ENCODE measurements at regions not wholly inside any gene's neighbourhood (a gene's known extent, or its start where the extent isn't known, plus 50 kb on each side); places are given as distances from the start of the nearest gene placed in this dataset.
"Not testable (repeated sequence)": the region's sequence is repeated elsewhere in the genome, so short reads cannot be mapped to it uniquely, and the experiment has no call there.

DNA sequence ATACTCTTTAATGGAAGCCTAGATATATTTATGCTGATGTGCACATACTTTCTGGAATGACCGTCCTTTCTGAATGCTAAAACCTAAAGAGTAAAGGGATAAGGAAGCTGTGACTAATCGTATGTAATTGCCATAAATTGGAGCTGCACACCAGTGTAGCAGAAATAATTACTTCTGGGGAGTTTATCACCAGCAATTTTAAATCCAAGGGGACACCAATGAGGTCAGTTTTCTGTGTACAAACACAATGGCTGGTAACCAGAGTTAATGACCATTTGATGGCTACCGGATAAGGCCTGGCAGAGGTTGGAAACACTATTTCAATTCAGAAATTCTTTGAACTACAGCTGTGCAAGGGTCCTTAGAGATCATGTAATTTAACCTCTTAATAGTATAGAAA is 670.1 kb downstream of the REEP3 start:
- no peak overlapping the region for H3K4me3 ChIP-seq (ENCODE audit: low read depth in 1 of 5, low read length in 5 of 5)
- H3K9ac ChIP-seq (ENCODE audit: low read length in 5 of 5), result no peak overlapping the region
- no peaks in the 10 kb centered on the region for H3K27me3 ChIP-seq (ENCODE audit: control insufficient read depth in 5 of 5, insufficient read depth in 4 of 5, low read length in 5 of 5)
- H3K27ac ChIP-seq (ENCODE audit: low read depth, low read length), result no peak overlapping the region
- peaks cover 0 to 3% (median 0%) of the 10 kb centered on the region in 5 donors for H3K9me3 ChIP-seq (ENCODE audit: control insufficient read depth in 5 of 5, low read length in 5 of 5)
- H3K36me3 ChIP-seq (ENCODE audit: control insufficient read depth in 5 of 5, insufficient read depth in 5 of 5, low read length in 5 of 5), result no peaks in the 10 kb centered on the region
- no peaks in the 10 kb centered on the region for H3K4me1 ChIP-seq (ENCODE audit: control insufficient read depth in 5 of 5, insufficient read depth in 5 of 5, low read length in 5 of 5)

GRCh38 chr10:64196638-64197315 is 675.6 kb downstream of the REEP3 start:
- H3K9me3 ChIP-seq (ENCODE audit: control insufficient read depth in 5 of 5, low read length in 5 of 5), result peaks cover 0 to 3% (median 0%) of the 10 kb centered on the region in 5 donors
- H3K27ac ChIP-seq (ENCODE audit: low read depth, low read length), result no peak overlapping the region
- H3K4me1 ChIP-seq (ENCODE audit: control insufficient read depth in 5 of 5, insufficient read depth in 5 of 5, low read length in 5 of 5), result no peaks in the 10 kb centered on the region
- no peaks in the 10 kb centered on the region for H3K36me3 ChIP-seq (ENCODE audit: control insufficient read depth in 5 of 5, insufficient read depth in 5 of 5, low read length in 5 of 5)
- no peak overlapping the region for H3K4me3 ChIP-seq (ENCODE audit: low read depth in 1 of 5, low read length in 5 of 5)
- H3K9ac ChIP-seq (ENCODE audit: low read length in 5 of 5), result no peak overlapping the region
- no peaks in the 10 kb centered on the region for H3K27me3 ChIP-seq (ENCODE audit: control insufficient read depth in 5 of 5, insufficient read depth in 4 of 5, low read length in 5 of 5)

DNA sequence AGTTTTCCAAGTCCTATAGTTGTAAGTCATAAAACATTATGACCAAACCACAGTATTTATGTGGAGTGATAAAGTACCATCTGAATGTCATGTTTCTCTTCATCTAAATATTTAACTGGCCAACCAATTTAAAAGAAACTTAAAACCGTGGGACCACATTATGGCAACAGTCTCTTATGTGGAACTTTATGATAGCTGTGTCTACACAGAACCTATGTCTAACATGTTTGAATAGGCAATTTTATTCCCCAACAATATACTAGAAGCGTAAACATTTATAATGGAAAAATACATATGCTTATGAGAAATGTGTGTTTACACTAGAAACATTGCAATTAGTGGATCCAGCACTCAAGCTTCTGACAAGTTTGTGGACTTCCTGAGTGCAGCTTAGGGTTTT is 680.7 kb downstream of the REEP3 start:
- H3K27ac ChIP-seq (ENCODE audit: low read depth, low read length), result no peak overlapping the region
- H3K9me3 ChIP-seq (ENCODE audit: control insufficient read depth in 5 of 5, low read length in 5 of 5), result no peaks in the 10 kb centered on the region

DNA sequence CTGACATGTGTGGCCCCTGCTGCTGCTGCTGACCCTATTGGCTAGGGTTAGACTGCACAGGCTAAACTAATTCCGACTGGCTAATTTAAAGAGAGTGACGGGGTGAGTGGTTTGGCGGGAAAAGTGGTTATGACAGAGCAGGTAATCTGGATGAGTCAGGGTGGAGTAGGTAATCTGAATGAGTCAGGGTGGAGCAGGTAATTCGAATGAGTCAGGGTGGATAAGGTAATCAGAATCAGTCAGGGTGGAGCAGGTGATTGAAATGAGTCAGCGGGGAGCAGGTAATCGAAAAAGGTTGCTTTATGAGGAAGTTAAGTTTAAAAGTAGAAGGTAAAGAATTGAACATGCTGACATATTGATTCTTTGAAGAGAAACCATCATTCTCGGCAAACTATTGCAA is 683.3 kb downstream of the REEP3 start:
- not testable (repeated sequence) for H3K9ac ChIP-seq (ENCODE audit: low read length in 5 of 5); H3K36me3 ChIP-seq (ENCODE audit: control insufficient read depth in 5 of 5, insufficient read depth in 5 of 5, low read length in 5 of 5); H3K4me1 ChIP-seq (ENCODE audit: control insufficient read depth in 5 of 5, insufficient read depth in 5 of 5, low read length in 5 of 5); H3K27ac ChIP-seq (ENCODE audit: low read depth, low read length); H3K9me3 ChIP-seq (ENCODE audit: control insufficient read depth in 5 of 5, low read length in 5 of 5); H3K27me3 ChIP-seq (ENCODE audit: control insufficient read depth in 5 of 5, insufficient read depth in 4 of 5, low read length in 5 of 5); H3K4me3 ChIP-seq (ENCODE audit: low read depth in 1 of 5, low read length in 5 of 5)

More for the DNA sequence above, 680.7 kb downstream of the REEP3 start:
- no peaks in the 10 kb centered on the region for H3K36me3 ChIP-seq (ENCODE audit: control insufficient read depth in 5 of 5, insufficient read depth in 5 of 5, low read length in 5 of 5)
- no peak overlapping the region for H3K4me3 ChIP-seq (ENCODE audit: low read depth in 1 of 5, low read length in 5 of 5)
- no peaks in the 10 kb centered on the region for H3K4me1 ChIP-seq (ENCODE audit: control insufficient read depth in 5 of 5, insufficient read depth in 5 of 5, low read length in 5 of 5)
- no peak overlapping the region for H3K9ac ChIP-seq (ENCODE audit: low read length in 5 of 5)
- no peaks in the 10 kb centered on the region for H3K27me3 ChIP-seq (ENCODE audit: control insufficient read depth in 5 of 5, insufficient read depth in 4 of 5, low read length in 5 of 5)

- Histone ChIP-seq H3K4me3 (ENCODE audit: low read depth in 1 of 5, low read length in 5 of 5) (no peak overlapping the region), H3K36me3 (ENCODE audit: control insufficient read depth in 5 of 5, insufficient read depth in 5 of 5, low read length in 5 of 5) (no peaks in the 10 kb centered on the region), H3K9ac (ENCODE audit: low read length in 5 of 5) (no peak overlapping the region), H3K9me3 (ENCODE audit: control insufficient read depth in 5 of 5, low read length in 5 of 5) (peaks cover 0 to 14% (median 3%) of the 10 kb centered on the region in 5 donors), H3K4me1 (ENCODE audit: control insufficient read depth in 5 of 5, insufficient read depth in 5 of 5, low read length in 5 of 5) (no peaks in the 10 kb centered on the region), H3K27me3 (ENCODE audit: control insufficient read depth in 5 of 5, insufficient read depth in 4 of 5, low read length in 5 of 5) (no peaks in the 10 kb centered on the region), H3K27ac (ENCODE audit: low read depth, low read length) (no peak overlapping the region)
Observed at GRCh38 chr10:64206409-64206808, 685.2 kb downstream of the REEP3 start.

DNA sequence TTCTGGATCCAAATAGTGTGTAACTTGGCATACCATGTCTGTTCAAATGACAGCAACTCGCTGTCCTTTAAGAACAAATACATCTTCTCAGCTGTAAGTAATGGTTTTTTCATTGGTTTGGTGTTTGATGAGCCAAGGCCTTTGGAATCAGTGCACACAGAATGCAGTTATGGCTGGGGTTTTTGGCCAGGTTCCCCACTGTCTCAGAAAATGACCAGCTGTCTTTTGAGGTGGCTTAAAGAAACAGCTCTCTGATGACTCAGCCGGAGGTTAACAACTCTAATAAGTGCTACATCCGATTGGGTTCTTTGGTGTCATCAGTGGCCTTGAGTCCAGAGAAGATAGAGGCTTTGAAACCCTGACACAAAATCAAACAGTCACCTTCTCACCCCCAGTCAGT is 688.4 kb downstream of the REEP3 start:
- Histone ChIP-seq H3K9ac (ENCODE audit: low read length in 5 of 5) (no peak overlapping the region), H3K4me1 (ENCODE audit: control insufficient read depth in 5 of 5, insufficient read depth in 5 of 5, low read length in 5 of 5) (no peaks in the 10 kb centered on the region), H3K27ac (ENCODE audit: low read depth, low read length) (no peak overlapping the region), H3K4me3 (ENCODE audit: low read depth in 1 of 5, low read length in 5 of 5) (no peak overlapping the region), H3K9me3 (ENCODE audit: control insufficient read depth in 5 of 5, low read length in 5 of 5) (peaks cover 0 to 15% (median 3%) of the 10 kb centered on the region in 5 donors), H3K27me3 (ENCODE audit: control insufficient read depth in 5 of 5, insufficient read depth in 4 of 5, low read length in 5 of 5) (no peaks in the 10 kb centered on the region), H3K36me3 (ENCODE audit: control insufficient read depth in 5 of 5, insufficient read depth in 5 of 5, low read length in 5 of 5) (no peaks in the 10 kb centered on the region)

- Histone ChIP-seq H3K4me3 (ENCODE audit: low read depth in 1 of 5, low read length in 5 of 5) (no peak overlapping the region), H3K9me3 (ENCODE audit: control insufficient read depth in 5 of 5, low read length in 5 of 5) (peaks cover 0 to 15% (median 3%) of the 10 kb centered on the region in 5 donors), H3K27ac (ENCODE audit: low read depth, low read length) (no peak overlapping the region), H3K4me1 (ENCODE audit: control insufficient read depth in 5 of 5, insufficient read depth in 5 of 5, low read length in 5 of 5) (no peaks in the 10 kb centered on the region), H3K36me3 (ENCODE audit: control insufficient read depth in 5 of 5, insufficient read depth in 5 of 5, low read length in 5 of 5) (no peaks in the 10 kb centered on the region), H3K9ac (ENCODE audit: low read length in 5 of 5) (no peak overlapping the region), H3K27me3 (ENCODE audit: control insufficient read depth in 5 of 5, insufficient read depth in 4 of 5, low read length in 5 of 5) (no peaks in the 10 kb centered on the region)
Observed at GRCh38 chr10:64210211-64210610, 689.0 kb downstream of the REEP3 start.

GRCh38 chr10:64211466-64211865 is 690.3 kb downstream of the REEP3 start:
- Histone ChIP-seq H3K4me3 (ENCODE audit: low read depth in 1 of 5, low read length in 5 of 5) (no peak overlapping the region), H3K9ac (ENCODE audit: low read length in 5 of 5) (no peak overlapping the region), H3K9me3 (ENCODE audit: control insufficient read depth in 5 of 5, low read length in 5 of 5) (peaks cover 0 to 15% (median 3%) of the 10 kb centered on the region in 5 donors), H3K36me3 (ENCODE audit: control insufficient read depth in 5 of 5, insufficient read depth in 5 of 5, low read length in 5 of 5) (no peaks in the 10 kb centered on the region), H3K4me1 (ENCODE audit: control insufficient read depth in 5 of 5, insufficient read depth in 5 of 5, low read length in 5 of 5) (no peaks in the 10 kb centered on the region), H3K27me3 (ENCODE audit: control insufficient read depth in 5 of 5, insufficient read depth in 4 of 5, low read length in 5 of 5) (no peaks in the 10 kb centered on the region), H3K27ac (ENCODE audit: low read depth, low read length) (no peak overlapping the region)

- H3K4me3 ChIP-seq (ENCODE audit: low read depth in 1 of 5, low read length in 5 of 5), result no peak overlapping the region
- no peak overlapping the region for H3K27ac ChIP-seq (ENCODE audit: low read depth, low read length)
- H3K27me3 ChIP-seq (ENCODE audit: control insufficient read depth in 5 of 5, insufficient read depth in 4 of 5, low read length in 5 of 5), result no peaks in the 10 kb centered on the region
- H3K9ac ChIP-seq (ENCODE audit: low read length in 5 of 5), result no peak overlapping the region
- no peaks in the 10 kb centered on the region for H3K36me3 ChIP-seq (ENCODE audit: control insufficient read depth in 5 of 5, insufficient read depth in 5 of 5, low read length in 5 of 5)
- H3K9me3 ChIP-seq (ENCODE audit: control insufficient read depth in 5 of 5, low read length in 5 of 5), result peaks cover 0 to 10% (median 3%) of the 10 kb centered on the region in 5 donors
- no peaks in the 10 kb centered on the region for H3K4me1 ChIP-seq (ENCODE audit: control insufficient read depth in 5 of 5, insufficient read depth in 5 of 5, low read length in 5 of 5)
Observed at GRCh38 chr10:64215088-64215487, 693.9 kb downstream of the REEP3 start.

GRCh38 chr10:64219271-64220025 is 698.2 kb downstream of the REEP3 start:
- Histone ChIP-seq H3K36me3 (ENCODE audit: control insufficient read depth in 5 of 5, insufficient read depth in 5 of 5, low read length in 5 of 5) (no peaks in the 10 kb centered on the region), H3K9ac (ENCODE audit: low read length in 5 of 5) (no peak overlapping the region), H3K27me3 (ENCODE audit: control insufficient read depth in 5 of 5, insufficient read depth in 4 of 5, low read length in 5 of 5) (no peaks in the 10 kb centered on the region), H3K27ac (ENCODE audit: low read depth, low read length) (no peak overlapping the region), H3K4me3 (ENCODE audit: low read depth in 1 of 5, low read length in 5 of 5) (no peak overlapping the region), H3K4me1 (ENCODE audit: control insufficient read depth in 5 of 5, insufficient read depth in 5 of 5, low read length in 5 of 5) (no peaks in the 10 kb centered on the region), H3K9me3 (ENCODE audit: control insufficient read depth in 5 of 5, low read length in 5 of 5) (peaks cover 4 to 10% (median 6%) of the 10 kb centered on the region in 5 donors)
